HCT116 (cell line): ENCODE measurements at regions not wholly inside any gene's neighbourhood (a gene's known extent, or its start where the extent isn't known, plus 50 kb on each side); places are given as distances from the start of the nearest gene placed in this dataset.

Source experiments
- ATAC-seq: fragments of 200-7000 bp; cut with Tn5 transposase; 2 replicates; pipeline ENCODE4 v1.9.1; 2020; ENCODE audit warnings: mild to moderate bottlenecking, moderate library complexity
- BruUV-seq: library from RNA; stranded (reverse); fragments of 400-500 nt; replicated peaks from 2 replicates; lab custom pipeline; 2021; lab: Mats Ljungman, UMichigan
- CTCF ChIA-PET: fragments of 300-600 bp; sonication (Branson Sonifier 250); formaldehyde crosslinking; loops from one replicate; lab custom pipeline; 2021; ENCODE audit warnings: antibody characterized with exemption; lab: Charles Lee
- POLR2A ChIA-PET: fragments of 300-600, 350-600 bp; sonication (Branson Sonifier 250); formaldehyde crosslinking; loops from one replicate; lab custom pipeline; 2021; ENCODE audit warnings: antibody characterized with exemption; lab: Charles Lee
- RAD21 ChIA-PET, 2 experiments: fragments of 300-600 bp; sonication (Branson Sonifier 250); formaldehyde crosslinking; loops; one replicate each; lab custom pipeline; 2023; ENCODE audit warnings: low total read pairs in 2 of 2; ENCODE audit not compliant: uncharacterized antibody in 2 of 2, unreplicated experiment in 2 of 2, low non-redundant PET in 1 of 2; lab: Charles Lee
- DNase-seq: peaks from one replicate; pipeline ENCODE4 v3.0.0-alpha.2; 2010; ENCODE audit warnings: low read depth, low spot score
- H2AFZ ChIP-seq: fragments of 200-600 bp; shearing (Covaris generic), sonication (generic); 2 replicates; pipeline ENCODE4 v1.6.1; 2017; ENCODE audit warnings: low read depth, mixed run types, mixed read lengths, antibody characterized with exemption, low read length; ENCODE audit not compliant: poor library complexity, severe bottlenecking
- H3K27ac ChIP-seq: 2 replicates; pipeline ENCODE4 v1.5.1; 2012; ENCODE audit warnings: low read depth, low read length
- H3K27me3 ChIP-seq: fragments of 200-600 bp; sonication (generic); 2 replicates; pipeline ENCODE4 v1.6.1; 2016; ENCODE audit warnings: mixed run types, low read length, mixed read lengths; ENCODE audit not compliant: insufficient read depth
- H3K36me3 ChIP-seq, 2 experiments: fragments of 200-500 bp in 1 of 2; fragments of 200-600 bp in 1 of 2; sonication (Bioruptor generic) in 1 of 2; sonication (generic) in 1 of 2; 2 replicates each; pipeline versions ENCODE4 v1.5.1 to v1.6.1; 2014 to 2016; ENCODE audit warnings: low read length in 2 of 2, inconsistent platforms in 1 of 2, mixed read lengths in 1 of 2, mixed run types in 1 of 2; ENCODE audit not compliant: insufficient read depth in 2 of 2, control insufficient read depth in 1 of 2
- H3K4me1 ChIP-seq, 2 experiments: fragments of 200-600 bp in 1 of 2; sonication (generic) in 1 of 2; 2 replicates each; pipeline versions ENCODE4 v1.5.1 to v1.6.1; 2012 to 2017; ENCODE audit warnings: low read length in 2 of 2, inconsistent platforms in 1 of 2, mild to moderate bottlenecking in 1 of 2, mixed read lengths in 1 of 2, mixed run types in 1 of 2, moderate library complexity in 1 of 2; ENCODE audit not compliant: insufficient read depth in 2 of 2, control insufficient read depth in 1 of 2
- H3K4me2 ChIP-seq: fragments of 200-600 bp; sonication (generic); 2 replicates; pipeline ENCODE4 v1.6.1; 2017; ENCODE audit warnings: mixed run types, low read length, mixed read lengths
- H3K4me3 ChIP-seq, 2 experiments: fragments of 200-600 bp in 1 of 2; sonication (generic) in 1 of 2; replicated peaks in 1 of 2; 2 replicates each; pipeline ENCODE4 v1.5.1; 2011 to 2016; ENCODE audit warnings: low read length in 2 of 2, control low read depth in 1 of 2, low read depth in 1 of 2, mild to moderate bottlenecking in 1 of 2, mixed read lengths in 1 of 2, mixed run types in 1 of 2
- H3K79me2 ChIP-seq: fragments of 200-600 bp; sonication (generic); 2 replicates; pipeline ENCODE4 v1.6.1; 2017; ENCODE audit warnings: mild to moderate bottlenecking, mixed run types, low read length, moderate library complexity, mixed read lengths; ENCODE audit not compliant: insufficient read depth
- H3K9ac ChIP-seq: fragments of 200-600 bp; sonication (generic); 2 replicates; pipeline ENCODE4 v1.6.1; 2016; ENCODE audit warnings: low read length, mixed read lengths
- H3K9me2 ChIP-seq: fragments of 200-600 bp; sonication (generic), shearing (Covaris generic); 2 replicates; pipeline ENCODE4 v1.6.1; 2017; ENCODE audit warnings: mixed run types, mild to moderate bottlenecking, moderate library complexity; ENCODE audit not compliant: insufficient read depth
- H3K9me3 ChIP-seq, 2 experiments: fragments of 200-500 bp in 1 of 2; fragments of 200-600 bp in 1 of 2; sonication (Bioruptor generic) in 1 of 2; sonication (generic) in 1 of 2; 2 replicates each; pipeline ENCODE4 v1.6.1; 2014 to 2017; ENCODE audit warnings: low read length in 2 of 2, mixed read lengths in 2 of 2, inconsistent platforms in 1 of 2, low read depth in 1 of 2, mild to moderate bottlenecking in 1 of 2, mixed run types in 1 of 2, moderate library complexity in 1 of 2; ENCODE audit not compliant: control insufficient read depth in 1 of 2, insufficient read depth in 1 of 2
- H4K20me1 ChIP-seq: fragments of 200-600 bp; sonication (generic), shearing (Covaris generic); 2 replicates; pipeline ENCODE4 v1.6.1; 2017; ENCODE audit warnings: mixed run types, mild to moderate bottlenecking, moderate library complexity; ENCODE audit not compliant: insufficient read depth
- CBX3 ChIP-seq: IDR thresholded peaks from 2 replicates; pipeline ENCODE4 v1.6.1; 2012; ENCODE audit warnings: low read depth
- EGR1 ChIP-seq: IDR thresholded peaks from 2 replicates; pipeline ENCODE4 v1.6.1; 2012; ENCODE audit warnings: low read depth
- ELF1 ChIP-seq: IDR thresholded peaks from 2 replicates; pipeline ENCODE4 v1.6.1; 2012; ENCODE audit warnings: low read depth, borderline replicate concordance
- EZH2 ChIP-seq: fragments of 200-600 bp; sonication (generic); IDR thresholded peaks from 2 replicates; pipeline ENCODE4 v1.6.1; 2017; ENCODE audit warnings: antibody characterized with exemption, mixed run types
- FOSL1 ChIP-seq: IDR thresholded peaks from 2 replicates; pipeline ENCODE4 v1.6.1; 2012; ENCODE audit warnings: low read depth
- POLR2A ChIP-seq: IDR thresholded peaks from 2 replicates; pipeline ENCODE4 v1.7.0; 2011; ENCODE audit warnings: borderline replicate concordance; ENCODE audit not compliant: insufficient read depth, insufficient read length; ENCODE audit errors: extremely low read depth
- TCF7L2 ChIP-seq: IDR thresholded peaks from 2 replicates; pipeline ENCODE4 v1.7.0; 2011; ENCODE audit warnings: borderline replicate concordance, inconsistent platforms; ENCODE audit not compliant: insufficient read depth, insufficient read length; ENCODE audit errors: extremely low read depth
- ZFX ChIP-seq: fragments of 450-650 bp; IDR thresholded peaks from 2 replicates; pipeline ENCODE4 v1.6.1; 2017
- ZNF274 ChIP-seq: fragments of 200-500 bp; sonication (Bioruptor generic); IDR thresholded peaks from 2 replicates; pipeline ENCODE4 v1.6.1; 2014; ENCODE audit warnings: mild to moderate bottlenecking, low read depth, low read length, inconsistent platforms
- intact Hi-C: fragments of 100-400 bp; cut with micrococcal nuclease; formaldehyde crosslinking; loops from 2 replicates; pipeline ENCODE4 v1.10.0; 2022
- TF ChIP-seq, protein P1 (sequence below): IDR thresholded peaks from 2 replicates; pipeline ENCODE4 v1.6.1; 2012
- TF ChIP-seq, protein P2 (sequence below): IDR thresholded peaks from 2 replicates; pipeline ENCODE4 v1.6.1; 2011; ENCODE audit warnings: mild to moderate bottlenecking, low read length, moderate library complexity; ENCODE audit not compliant: insufficient replicate concordance; ENCODE audit errors: extremely low read depth

DNA sequence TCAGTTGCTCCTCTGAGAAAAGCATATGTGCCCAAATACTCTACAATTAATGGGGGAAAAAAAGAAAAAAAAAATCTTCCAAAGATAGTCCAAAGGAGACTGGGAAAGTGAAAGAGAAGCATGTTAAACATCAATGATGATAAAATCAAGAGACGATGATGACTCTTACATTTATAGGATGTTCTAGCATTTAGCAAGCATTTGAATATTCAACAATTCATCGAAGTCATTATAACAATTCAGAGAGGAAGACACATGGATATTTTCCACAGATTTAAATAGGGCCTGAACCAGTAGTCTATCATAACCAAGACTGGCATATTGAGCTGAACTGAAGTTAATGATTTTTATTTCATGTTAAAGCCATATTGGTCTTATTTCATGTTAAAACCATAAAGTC lies 528.4 kb downstream of the INHBA start (continued):
- TF ChIP-seq, protein P1, sequence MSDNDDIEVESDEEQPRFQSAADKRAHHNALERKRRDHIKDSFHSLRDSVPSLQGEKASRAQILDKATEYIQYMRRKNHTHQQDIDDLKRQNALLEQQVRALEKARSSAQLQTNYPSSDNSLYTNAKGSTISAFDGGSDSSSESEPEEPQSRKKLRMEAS: no peak
- TF ChIP-seq POLR2A: no peak
- no peak for TF ChIP-seq FOSL1
- no peak for TF ChIP-seq EGR1
- no peak for TF ChIP-seq ZNF274
- no peak for TF ChIP-seq ELF1

DNA sequence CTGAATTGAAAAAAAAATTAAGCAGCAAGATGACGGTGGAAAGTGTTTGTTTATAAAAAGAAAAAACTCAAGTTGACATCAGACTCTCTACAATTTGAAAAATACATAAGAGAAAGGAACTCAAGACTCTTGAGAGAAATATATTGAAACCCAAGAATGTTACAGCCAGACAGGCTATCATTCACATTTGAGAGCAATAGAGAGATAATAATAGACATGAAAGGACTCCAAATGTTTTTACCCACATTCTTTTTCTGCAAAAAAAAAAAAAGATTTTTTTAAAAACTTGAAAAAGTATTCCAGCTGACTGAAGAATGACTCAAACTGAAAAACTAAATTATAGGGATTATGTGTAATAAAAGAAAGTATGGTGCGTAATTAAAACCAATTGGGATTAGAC lies 532.4 kb downstream of the INHBA start:
- CTCF ChIA-PET: no interaction called here
- ATAC-seq (no peak), DNase-seq (no peak)
- POLR2A ChIA-PET: no interaction called here
- Histone ChIP-seq H3K9me2 (no peaks in the 10 kb centered on the region), H3K36me3 (no peaks in the 10 kb centered on the region), H3K27ac (no peak overlapping the region), H3K27me3 (no peaks in the 10 kb centered on the region), H4K20me1 (no peaks in the 10 kb centered on the region), H3K9me3 (no peaks in the 10 kb centered on the region), H2AFZ (no peak overlapping the region), H3K4me2 (no peak overlapping the region), H3K79me2 (no peaks in the 10 kb centered on the region), H3K4me3 (no peak overlapping the region), H3K4me1 (no peaks in the 10 kb centered on the region), H3K9ac (no peak overlapping the region)
- BruUV-seq: no TSS peak
- intact Hi-C loops: no loop called here
- no peak for TF ChIP-seq TCF7L2
- TF ChIP-seq, protein P2, sequence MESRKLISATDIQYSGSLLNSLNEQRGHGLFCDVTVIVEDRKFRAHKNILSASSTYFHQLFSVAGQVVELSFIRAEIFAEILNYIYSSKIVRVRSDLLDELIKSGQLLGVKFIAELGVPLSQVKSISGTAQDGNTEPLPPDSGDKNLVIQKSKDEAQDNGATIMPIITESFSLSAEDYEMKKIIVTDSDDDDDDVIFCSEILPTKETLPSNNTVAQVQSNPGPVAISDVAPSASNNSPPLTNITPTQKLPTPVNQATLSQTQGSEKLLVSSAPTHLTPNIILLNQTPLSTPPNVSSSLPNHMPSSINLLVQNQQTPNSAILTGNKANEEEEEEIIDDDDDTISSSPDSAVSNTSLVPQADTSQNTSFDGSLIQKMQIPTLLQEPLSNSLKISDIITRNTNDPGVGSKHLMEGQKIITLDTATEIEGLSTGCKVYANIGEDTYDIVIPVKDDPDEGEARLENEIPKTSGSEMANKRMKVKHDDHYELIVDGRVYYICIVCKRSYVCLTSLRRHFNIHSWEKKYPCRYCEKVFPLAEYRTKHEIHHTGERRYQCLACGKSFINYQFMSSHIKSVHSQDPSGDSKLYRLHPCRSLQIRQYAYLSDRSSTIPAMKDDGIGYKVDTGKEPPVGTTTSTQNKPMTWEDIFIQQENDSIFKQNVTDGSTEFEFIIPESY: no peak
- no peak for TF ChIP-seq CBX3
- no peak for TF ChIP-seq EZH2
- no peak for TF ChIP-seq ZFX
- RAD21 ChIA-PET: no interaction called here
